SJCRH30 (cell line): ENCODE measurements at regions not wholly inside any gene's neighbourhood (a gene's known extent, or its start where the extent isn't known, plus 50 kb on each side); places are given as distances from the start of the nearest gene placed in this dataset.

Experiments
- DNase-seq, 2 experiments: peaks; one replicate each; pipeline ENCODE4 v3.0.0-alpha.2; 2015 to 2020
- H3K27ac ChIP-seq: fragments of 250-450 bp; sonication (Bioruptor Pico); 2 replicates; pipeline ENCODE4 v1.5.1; 2020; ENCODE audit warnings: mild to moderate bottlenecking, moderate library complexity
- H3K27me3 ChIP-seq: fragments of 250-450 bp; sonication (Bioruptor Pico); 2 replicates; pipeline ENCODE4 v1.5.1; 2020; ENCODE audit warnings: mild to moderate bottlenecking, moderate library complexity
- H3K36me3 ChIP-seq: fragments of 250-450 bp; sonication (Bioruptor Pico); 2 replicates; pipeline ENCODE4 v1.5.1; 2020; ENCODE audit warnings: mild to moderate bottlenecking, moderate library complexity
- H3K4me1 ChIP-seq: fragments of 250-450 bp; sonication (Bioruptor Pico); 2 replicates; pipeline ENCODE4 v1.5.1; 2020; ENCODE audit warnings: mild to moderate bottlenecking, moderate library complexity
- H3K4me3 ChIP-seq: fragments of 250-450 bp; sonication (Bioruptor Pico); 2 replicates; pipeline ENCODE4 v1.5.1; 2020; ENCODE audit warnings: mild to moderate bottlenecking, moderate library complexity
- H3K9me3 ChIP-seq: fragments of 250-450 bp; sonication (Bioruptor Pico); replicated peaks from 2 replicates; pipeline ENCODE4 v1.5.1; 2020; ENCODE audit warnings: mild to moderate bottlenecking, moderate library complexity

DNA sequence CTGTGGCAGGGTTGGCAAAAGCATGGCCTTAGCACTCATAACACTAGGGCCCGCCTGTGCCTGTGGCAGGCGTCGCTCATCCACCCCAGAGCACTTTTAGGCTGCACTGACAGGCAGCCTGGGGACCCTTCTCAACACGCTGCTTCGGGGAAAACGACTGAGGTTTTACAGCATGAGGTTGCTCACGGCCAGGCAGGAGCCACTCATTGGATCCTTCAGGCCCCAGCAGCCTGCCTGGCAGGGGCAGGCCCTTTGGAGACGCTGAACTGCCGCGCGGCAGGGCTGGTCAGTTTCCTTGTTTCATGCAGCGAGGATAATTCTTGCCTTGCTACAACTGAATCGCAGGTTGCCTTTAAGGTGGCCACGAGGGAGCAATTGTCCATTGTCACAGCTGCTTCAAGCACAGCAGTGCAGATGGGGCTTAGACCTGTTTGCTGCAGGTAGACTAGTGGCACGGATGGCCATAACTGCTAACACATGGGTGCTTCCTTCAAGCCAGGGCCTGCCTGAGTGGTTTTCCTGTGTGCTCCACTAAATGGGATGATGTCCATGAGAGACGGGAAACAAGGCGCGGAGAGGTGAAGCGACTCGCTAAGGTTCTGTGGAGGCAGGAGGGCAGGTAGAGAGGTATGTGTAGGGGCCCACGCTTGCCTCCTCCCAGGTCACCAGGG, 49.9 kb upstream of the HS6ST1 start:
- Histone ChIP-seq H3K9me3 (no peaks in the 10 kb centered on the region), H3K4me3 (no peak overlapping the region), H3K4me1 (peaks cover 32% of the 10 kb centered on the region; the same call in 1 of the 2 replicates), H3K27ac (no peak overlapping the region), H3K27me3 (no peaks in the 10 kb centered on the region), H3K36me3 (no peaks in the 10 kb centered on the region)
- no peak for DNase-seq

GRCh38 chr2:128369108-128369555, 50.5 kb upstream of the HS6ST1 start:
- no peaks in the 10 kb centered on the region for H3K9me3 ChIP-seq
- peak; percentile 40 to 53 for DNase-seq
- no peaks in the 10 kb centered on the region for H3K36me3 ChIP-seq
- no peak overlapping the region for H3K4me3 ChIP-seq
- no peaks in the 10 kb centered on the region for H3K27me3 ChIP-seq
- no peak overlapping the region for H3K27ac ChIP-seq
- H3K4me1 ChIP-seq = peaks cover 32% of the 10 kb centered on the region

- H3K9me3 ChIP-seq = no peaks in the 10 kb centered on the region
- H3K4me3 ChIP-seq = no peak overlapping the region
- H3K36me3 ChIP-seq = no peaks in the 10 kb centered on the region
- no peak overlapping the region for H3K27ac ChIP-seq
- H3K27me3 ChIP-seq = no peaks in the 10 kb centered on the region
- peaks cover 32% of the 10 kb centered on the region for H3K4me1 ChIP-seq
- DNase-seq = peak in 1 of 2 experiments; percentile 1
Measured at GRCh38 chr2:128369602-128370467, 51.2 kb upstream of the HS6ST1 start.

DNA sequence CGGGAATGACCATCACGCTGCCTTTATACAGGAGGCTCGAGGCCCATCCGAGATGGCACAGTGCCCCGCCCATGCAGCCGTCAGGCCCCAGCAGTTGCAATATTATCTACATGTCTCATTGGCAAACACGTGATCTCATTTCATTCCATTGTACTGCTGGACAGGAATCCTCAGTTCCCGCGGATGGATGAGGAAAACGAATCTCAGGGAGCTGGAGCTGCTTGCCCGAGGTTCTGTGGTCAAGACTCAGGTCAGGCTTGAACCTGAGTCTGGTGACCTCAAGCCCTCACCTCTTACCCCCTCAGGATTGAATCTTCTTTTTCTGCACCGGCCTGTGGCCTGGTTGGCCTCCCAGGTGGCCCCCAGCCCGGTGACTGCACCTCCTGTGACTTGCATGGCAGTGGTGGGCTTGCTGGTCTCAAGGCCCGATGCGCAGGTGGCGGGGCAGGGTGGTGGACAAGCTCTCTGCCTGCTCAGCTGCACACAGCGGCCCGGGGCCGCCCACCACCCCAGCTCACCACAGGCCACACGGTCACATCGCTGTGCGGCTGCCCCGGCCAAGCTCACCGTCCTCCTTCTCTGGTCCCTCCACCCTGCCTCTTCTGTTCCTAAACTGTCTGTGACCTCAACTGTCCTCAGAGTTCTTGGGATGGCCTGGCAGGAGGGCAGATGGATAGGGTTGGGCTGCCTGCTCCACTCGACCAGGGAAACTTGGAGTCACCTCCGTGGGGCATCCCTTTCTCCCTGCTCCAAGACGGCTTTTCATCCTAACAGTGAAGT, 52.0 kb upstream of the HS6ST1 start:
- H3K4me1 ChIP-seq = peaks cover 39% of the 10 kb centered on the region
- no peaks in the 10 kb centered on the region for H3K36me3 ChIP-seq
- no peaks in the 10 kb centered on the region for H3K27me3 ChIP-seq
- no peaks in the 10 kb centered on the region for H3K9me3 ChIP-seq
- no peak overlapping the region for H3K4me3 ChIP-seq
- H3K27ac ChIP-seq = no peak overlapping the region
- DNase-seq = peak in 1 of 2 experiments; percentile 1

GRCh38 chr2:128371248-128371630, 52.6 kb upstream of the HS6ST1 start:
- H3K36me3 ChIP-seq = no peaks in the 10 kb centered on the region
- no peak overlapping the region for H3K4me3 ChIP-seq
- no peaks in the 10 kb centered on the region for H3K27me3 ChIP-seq
- DNase-seq = peak in 1 of 2 experiments; percentile 1
- peaks cover 44% of the 10 kb centered on the region for H3K4me1 ChIP-seq
- no peak overlapping the region for H3K27ac ChIP-seq
- H3K9me3 ChIP-seq = no peaks in the 10 kb centered on the region

GRCh38 chr2:128371648-128372345, 53.1 kb upstream of the HS6ST1 start:
- no peaks in the 10 kb centered on the region for H3K27me3 ChIP-seq
- H3K4me1 ChIP-seq = peaks cover 39% of the 10 kb centered on the region
- no peaks in the 10 kb centered on the region for H3K36me3 ChIP-seq
- DNase-seq = no peak
- no peak overlapping the region for H3K27ac ChIP-seq
- H3K4me3 ChIP-seq = no peak overlapping the region
- H3K9me3 ChIP-seq = no peaks in the 10 kb centered on the region

DNA sequence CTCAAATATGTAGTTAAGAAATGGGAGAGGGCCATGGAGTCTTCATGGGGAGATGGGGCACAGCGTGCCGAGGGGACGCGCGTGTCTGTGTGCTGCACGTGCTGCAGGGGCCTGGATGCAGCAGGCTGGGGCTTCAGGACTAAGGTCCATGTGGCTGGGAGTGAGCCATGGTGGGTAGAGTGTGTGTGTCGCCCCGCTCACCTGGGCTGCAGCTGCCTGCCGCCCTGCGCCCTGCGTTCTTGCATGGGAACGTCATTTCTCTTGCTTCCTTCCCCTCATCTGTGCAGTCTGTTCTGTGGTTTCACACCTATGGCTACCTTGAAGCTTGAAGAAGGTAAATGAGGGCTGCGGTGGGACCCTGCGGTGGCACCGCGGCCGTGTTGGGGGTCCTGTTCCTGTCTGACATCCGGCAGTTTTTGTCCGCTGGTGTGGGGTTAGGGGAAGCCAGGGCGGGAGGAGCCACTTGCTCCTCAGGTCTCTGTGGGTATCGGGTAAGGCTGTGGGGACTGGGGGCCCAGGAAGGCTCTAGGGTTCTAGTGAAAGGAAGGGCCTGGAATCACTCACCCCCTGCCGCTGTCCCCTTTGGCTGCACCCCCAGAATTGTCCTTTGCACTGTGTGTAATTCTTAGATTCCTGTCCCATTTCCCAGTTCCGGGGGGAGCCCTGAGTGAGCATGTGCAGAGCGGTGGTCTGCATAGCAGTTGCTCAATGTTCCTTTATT, 54.1 kb upstream of the HS6ST1 start:
- H3K36me3 ChIP-seq = no peaks in the 10 kb centered on the region
- H3K27me3 ChIP-seq = no peaks in the 10 kb centered on the region
- H3K9me3 ChIP-seq = no peaks in the 10 kb centered on the region
- no peak overlapping the region for H3K27ac ChIP-seq
- no peak for DNase-seq
- peaks cover 36% of the 10 kb centered on the region for H3K4me1 ChIP-seq
- no peak overlapping the region for H3K4me3 ChIP-seq

GRCh38 chr2:128373451-128374000, 54.9 kb upstream of the HS6ST1 start:
- no peaks in the 10 kb centered on the region for H3K27me3 ChIP-seq
- H3K4me3 ChIP-seq = no peak overlapping the region
- no peaks in the 10 kb centered on the region for H3K9me3 ChIP-seq
- H3K4me1 ChIP-seq = peaks cover 37% of the 10 kb centered on the region
- H3K27ac ChIP-seq = peak overlapping the region; percentile 39; the same call in 1 of the 2 replicates
- no peaks in the 10 kb centered on the region for H3K36me3 ChIP-seq
- no peak for DNase-seq

GRCh38 chr2:128374001-128374710, 55.5 kb upstream of the HS6ST1 start:
- Histone ChIP-seq H3K9me3 (no peaks in the 10 kb centered on the region), H3K27ac (peak overlapping the region; percentile 42; the same call in 1 of the 2 replicates), H3K27me3 (no peaks in the 10 kb centered on the region), H3K36me3 (no peaks in the 10 kb centered on the region), H3K4me1 (peaks cover 39% of the 10 kb centered on the region), H3K4me3 (no peak overlapping the region)
- DNase-seq = peak; percentile 79 to 85

- H3K27ac ChIP-seq = peak overlapping the region; percentile 42
- peak in 1 of 2 experiments; percentile 27 for DNase-seq
- peaks cover 39% of the 10 kb centered on the region for H3K4me1 ChIP-seq
- no peaks in the 10 kb centered on the region for H3K9me3 ChIP-seq
- H3K27me3 ChIP-seq = no peaks in the 10 kb centered on the region
- no peaks in the 10 kb centered on the region for H3K36me3 ChIP-seq
- peak overlapping the region; percentile 9 for H3K4me3 ChIP-seq
Measured at GRCh38 chr2:128374711-128375413, 56.2 kb upstream of the HS6ST1 start.

- Histone ChIP-seq H3K9me3 (no peaks in the 10 kb centered on the region), H3K27ac (peak overlapping the region; percentile 42), H3K4me1 (peaks cover 39% of the 10 kb centered on the region), H3K4me3 (peak overlapping the region; percentile 9), H3K27me3 (no peaks in the 10 kb centered on the region), H3K36me3 (no peaks in the 10 kb centered on the region)
- DNase-seq = peak in 1 of 2 experiments; percentile 39
Measured at GRCh38 chr2:128375454-128375853, 56.8 kb upstream of the HS6ST1 start.

DNA sequence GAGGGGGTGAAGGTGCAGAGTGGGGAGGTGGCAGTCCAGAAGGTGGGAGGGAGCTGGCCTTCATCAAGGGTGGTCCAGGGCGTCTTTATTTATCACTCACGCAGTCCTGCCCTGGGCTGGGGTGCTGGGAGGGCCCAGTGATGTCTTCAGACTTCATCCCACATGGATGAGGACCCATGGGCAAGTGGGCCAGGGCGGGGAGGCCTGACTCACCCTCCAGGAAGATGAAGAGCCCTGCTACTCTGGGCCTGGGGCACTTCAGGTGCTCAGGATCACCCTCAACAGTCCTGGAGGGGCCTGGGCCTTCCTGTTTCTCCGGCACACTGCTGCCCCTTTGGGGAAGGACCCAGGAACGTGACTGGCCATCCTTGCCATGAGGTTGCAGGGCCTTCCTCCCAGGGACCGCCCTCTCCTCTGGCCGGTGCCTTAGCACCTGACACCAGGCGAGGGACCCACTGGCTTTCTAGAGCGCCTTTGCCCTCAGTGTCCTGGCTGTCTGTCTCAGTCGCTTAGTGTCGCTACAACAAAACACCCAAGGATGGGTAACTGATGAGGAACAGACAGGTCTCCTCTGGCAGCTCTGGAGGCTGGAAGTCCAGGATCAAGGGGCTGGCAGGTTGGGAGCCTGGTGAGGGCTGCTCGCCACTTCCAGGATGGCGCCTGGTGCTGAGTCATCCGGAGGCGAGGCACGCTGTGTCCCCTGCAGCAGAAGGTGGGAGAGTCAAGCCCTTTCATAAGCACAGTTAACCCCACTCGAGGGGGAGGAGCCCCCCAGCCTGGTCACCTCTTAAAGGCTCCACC, 57.8 kb upstream of the HS6ST1 start:
- Histone ChIP-seq H3K36me3 (no peaks in the 10 kb centered on the region), H3K4me3 (no peak overlapping the region), H3K27me3 (no peaks in the 10 kb centered on the region), H3K27ac (no peak overlapping the region), H3K9me3 (no peaks in the 10 kb centered on the region), H3K4me1 (peaks cover 48% of the 10 kb centered on the region)
- peak in 1 of 2 experiments; percentile 2 for DNase-seq
